Ishikawa (cell line): ENCODE measurements at regions not wholly inside any gene's neighbourhood (a gene's known extent, or its start where the extent isn't known, plus 50 kb on each side); places are given as distances from the start of the nearest gene placed in this dataset.

Experiments
- CEBPB ChIP-seq: IDR thresholded peaks from 2 replicates; pipeline ENCODE4 v1.6.1; 2012
- CREB1 ChIP-seq: IDR thresholded peaks from 2 replicates; pipeline ENCODE4 v1.6.1; 2012; ENCODE audit warnings: low read depth
- EGR1 ChIP-seq: IDR thresholded peaks from 2 replicates; pipeline ENCODE4 v1.6.1; 2012
- EP300 ChIP-seq: IDR thresholded peaks from 2 replicates; pipeline ENCODE4 v1.6.1; 2012; ENCODE audit warnings: borderline replicate concordance
- FOXM1 ChIP-seq: IDR thresholded peaks from 2 replicates; pipeline ENCODE4 v1.6.1; 2012; ENCODE audit warnings: low read depth, borderline replicate concordance
- NFIC ChIP-seq: IDR thresholded peaks from 2 replicates; pipeline ENCODE4 v1.6.1; 2012
- RAD21 ChIP-seq: IDR thresholded peaks from 2 replicates; pipeline ENCODE4 v1.6.1; 2012; ENCODE audit warnings: low read depth
- TAF1 ChIP-seq: IDR thresholded peaks from 2 replicates; pipeline ENCODE4 v1.6.1; 2012; ENCODE audit warnings: low read depth, mild to moderate bottlenecking
- TCF12 ChIP-seq: IDR thresholded peaks from 2 replicates; pipeline ENCODE4 v1.6.1; 2012; ENCODE audit warnings: low read depth
- TEAD4 ChIP-seq: IDR thresholded peaks from 2 replicates; pipeline ENCODE4 v1.6.1; 2012
- YY1 ChIP-seq: IDR thresholded peaks from 2 replicates; pipeline ENCODE4 v1.6.1; 2012; ENCODE audit warnings: low read depth
- ZBTB7A ChIP-seq: IDR thresholded peaks from 2 replicates; pipeline ENCODE4 v1.6.1; 2012; ENCODE audit warnings: low read depth
- TF ChIP-seq, protein P1 (sequence below): IDR thresholded peaks from 2 replicates; pipeline ENCODE4 v1.6.1; 2012
- TF ChIP-seq, protein P2 (sequence below): IDR thresholded peaks from 2 replicates; pipeline ENCODE4 v1.6.1; 2012; ENCODE audit warnings: low read depth, mild to moderate bottlenecking
- TF ChIP-seq, protein P3 (sequence below): IDR thresholded peaks from 2 replicates; pipeline ENCODE4 v1.6.1; 2012

DNA sequence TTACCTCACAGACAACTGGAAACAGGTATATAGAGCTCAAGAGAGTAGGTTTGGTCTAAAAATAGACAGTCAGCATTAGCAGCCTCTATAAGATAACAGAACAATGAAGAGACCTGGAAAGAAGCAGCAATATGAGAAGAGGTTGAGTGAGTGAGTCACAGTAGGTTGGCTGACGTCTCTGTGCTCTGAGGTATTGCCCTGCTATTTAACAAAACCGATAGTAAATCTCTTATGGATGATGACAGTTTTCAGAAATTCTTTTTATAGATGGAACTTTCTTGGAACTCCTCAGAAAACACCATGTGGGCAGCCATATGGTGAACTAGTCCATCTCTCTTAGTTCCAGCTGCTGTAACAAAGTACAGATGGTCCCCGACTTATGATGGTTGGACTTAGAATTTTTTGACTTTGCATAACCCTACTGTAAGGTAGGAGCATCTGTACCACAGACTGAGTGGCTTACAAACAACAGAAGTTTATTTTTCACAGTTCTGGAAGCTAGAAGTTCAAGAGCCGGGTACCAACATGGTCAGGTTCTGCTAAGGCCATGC, 123.5 kb downstream of the MBD2 start:
- TF ChIP-seq ZBTB7A (no peak), FOXM1 (no peak), EP300 (no peak), YY1 (no peak), TEAD4 (no peak), CEBPB (no peak), TCF12 (no peak), TAF1 (no peak), EGR1 (no peak), CREB1 (no peak), RAD21 (no peak), NFIC (no peak)
- TF ChIP-seq, protein P1, sequence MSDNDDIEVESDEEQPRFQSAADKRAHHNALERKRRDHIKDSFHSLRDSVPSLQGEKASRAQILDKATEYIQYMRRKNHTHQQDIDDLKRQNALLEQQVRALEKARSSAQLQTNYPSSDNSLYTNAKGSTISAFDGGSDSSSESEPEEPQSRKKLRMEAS = no peak
- TF ChIP-seq, protein P2, sequence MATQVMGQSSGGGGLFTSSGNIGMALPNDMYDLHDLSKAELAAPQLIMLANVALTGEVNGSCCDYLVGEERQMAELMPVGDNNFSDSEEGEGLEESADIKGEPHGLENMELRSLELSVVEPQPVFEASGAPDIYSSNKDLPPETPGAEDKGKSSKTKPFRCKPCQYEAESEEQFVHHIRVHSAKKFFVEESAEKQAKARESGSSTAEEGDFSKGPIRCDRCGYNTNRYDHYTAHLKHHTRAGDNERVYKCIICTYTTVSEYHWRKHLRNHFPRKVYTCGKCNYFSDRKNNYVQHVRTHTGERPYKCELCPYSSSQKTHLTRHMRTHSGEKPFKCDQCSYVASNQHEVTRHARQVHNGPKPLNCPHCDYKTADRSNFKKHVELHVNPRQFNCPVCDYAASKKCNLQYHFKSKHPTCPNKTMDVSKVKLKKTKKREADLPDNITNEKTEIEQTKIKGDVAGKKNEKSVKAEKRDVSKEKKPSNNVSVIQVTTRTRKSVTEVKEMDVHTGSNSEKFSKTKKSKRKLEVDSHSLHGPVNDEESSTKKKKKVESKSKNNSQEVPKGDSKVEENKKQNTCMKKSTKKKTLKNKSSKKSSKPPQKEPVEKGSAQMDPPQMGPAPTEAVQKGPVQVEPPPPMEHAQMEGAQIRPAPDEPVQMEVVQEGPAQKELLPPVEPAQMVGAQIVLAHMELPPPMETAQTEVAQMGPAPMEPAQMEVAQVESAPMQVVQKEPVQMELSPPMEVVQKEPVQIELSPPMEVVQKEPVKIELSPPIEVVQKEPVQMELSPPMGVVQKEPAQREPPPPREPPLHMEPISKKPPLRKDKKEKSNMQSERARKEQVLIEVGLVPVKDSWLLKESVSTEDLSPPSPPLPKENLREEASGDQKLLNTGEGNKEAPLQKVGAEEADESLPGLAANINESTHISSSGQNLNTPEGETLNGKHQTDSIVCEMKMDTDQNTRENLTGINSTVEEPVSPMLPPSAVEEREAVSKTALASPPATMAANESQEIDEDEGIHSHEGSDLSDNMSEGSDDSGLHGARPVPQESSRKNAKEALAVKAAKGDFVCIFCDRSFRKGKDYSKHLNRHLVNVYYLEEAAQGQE = no peak
- TF ChIP-seq, protein P3, sequence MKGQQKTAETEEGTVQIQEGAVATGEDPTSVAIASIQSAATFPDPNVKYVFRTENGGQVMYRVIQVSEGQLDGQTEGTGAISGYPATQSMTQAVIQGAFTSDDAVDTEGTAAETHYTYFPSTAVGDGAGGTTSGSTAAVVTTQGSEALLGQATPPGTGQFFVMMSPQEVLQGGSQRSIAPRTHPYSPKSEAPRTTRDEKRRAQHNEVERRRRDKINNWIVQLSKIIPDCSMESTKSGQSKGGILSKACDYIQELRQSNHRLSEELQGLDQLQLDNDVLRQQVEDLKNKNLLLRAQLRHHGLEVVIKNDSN = no peak

DNA sequence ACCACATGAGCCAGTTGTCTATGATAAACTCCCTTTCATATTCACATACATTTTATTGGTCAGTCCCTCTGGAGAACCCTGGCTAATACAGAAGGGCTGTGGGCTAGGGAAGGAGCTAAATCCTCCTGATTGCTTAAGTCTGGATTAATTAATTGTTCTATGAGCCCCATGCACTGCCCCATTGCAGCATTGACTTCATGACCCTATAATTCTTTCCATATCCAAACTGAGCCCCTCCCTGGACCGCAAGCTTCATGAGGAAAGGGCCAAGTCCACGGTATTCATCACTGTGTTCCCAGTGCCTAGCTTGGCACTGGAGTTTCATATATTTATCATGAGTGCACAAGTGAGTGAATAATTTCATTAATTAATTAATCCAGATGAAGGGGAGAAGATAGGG, 124.0 kb downstream of the MBD2 start:
- TF ChIP-seq, protein P1 = no peak
- TF ChIP-seq YY1 = no peak
- no peak for TF ChIP-seq TAF1
- TF ChIP-seq ZBTB7A = no peak
- TF ChIP-seq CEBPB = no peak
- TF ChIP-seq, protein P2 = no peak
- TF ChIP-seq, protein P3 = no peak
- no peak for TF ChIP-seq TEAD4
- TF ChIP-seq RAD21 = no peak
- no peak for TF ChIP-seq EGR1
- TF ChIP-seq EP300 = no peak
- TF ChIP-seq TCF12 = no peak
- no peak for TF ChIP-seq FOXM1
- no peak for TF ChIP-seq CREB1
- no peak for TF ChIP-seq NFIC

DNA sequence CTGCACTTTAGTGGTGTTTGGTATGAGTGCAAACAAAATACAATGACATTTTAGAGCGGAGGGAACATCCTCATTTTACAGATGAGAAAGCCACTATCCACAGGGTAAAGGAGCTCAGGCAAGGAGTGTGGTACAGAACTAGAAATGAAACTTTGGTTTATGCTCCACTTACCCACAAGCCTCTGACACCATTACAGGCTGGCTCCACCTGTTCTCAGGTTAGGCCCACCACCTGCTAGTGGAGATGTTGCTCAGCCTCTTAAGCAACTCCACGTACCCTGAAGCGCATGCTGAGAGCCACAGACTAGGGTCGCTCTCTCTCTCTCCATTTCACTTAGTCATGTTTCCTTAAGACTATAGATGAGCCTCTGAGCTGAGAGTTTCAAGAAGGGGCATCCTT, 130.0 kb downstream of the MBD2 start:
- TF ChIP-seq EGR1 (no peak), FOXM1 (no peak), CEBPB (no peak), ZBTB7A (no peak), NFIC (no peak), CREB1 (no peak), TAF1 (no peak), TCF12 (no peak), TEAD4 (no peak), YY1 (no peak), RAD21 (no peak), EP300 (no peak)
- TF ChIP-seq, protein P1 = no peak
- TF ChIP-seq, protein P3 = no peak
- TF ChIP-seq, protein P2 = no peak

DNA sequence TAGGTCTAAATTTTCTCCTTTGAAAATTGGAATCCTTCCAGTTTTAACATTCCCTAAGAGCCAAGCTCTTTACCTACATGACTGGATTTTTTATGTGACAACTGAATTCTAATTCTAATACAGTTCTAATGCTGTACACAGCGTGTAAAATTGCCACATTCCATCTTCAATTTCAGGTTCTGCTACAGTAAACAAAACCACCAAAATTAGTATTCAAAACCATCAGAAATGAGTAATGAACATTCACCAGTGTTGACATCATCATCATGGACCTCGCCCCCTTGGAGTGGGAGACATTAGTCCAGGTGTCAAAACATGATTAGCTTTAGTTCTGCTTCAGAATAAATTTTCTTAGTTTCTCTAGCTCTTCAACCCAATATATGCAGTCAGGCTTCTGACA, 133.6 kb downstream of the MBD2 start:
- TF ChIP-seq CREB1 = no peak
- TF ChIP-seq TEAD4 = peak; percentile 20; the same call in 1 of the 2 replicates
